GM19238 (cell line): ENCODE measurements at regions not wholly inside any gene's neighbourhood (a gene's known extent, or its start where the extent isn't known, plus 50 kb on each side); places are given as distances from the start of the nearest gene placed in this dataset.

Experiments
- DNase-seq: peaks from one replicate; pipeline ENCODE4 v3.0.0; 2011; ENCODE audit warnings: low spot score; ENCODE audit not compliant: insufficient read length

GRCh38 chr12:47025349-47025748 lies 54.1 kb upstream of the PCED1B start:
- DNase-seq = no peak

GRCh38 chr12:47025798-47026197 lies 53.6 kb upstream of the PCED1B start:
- no peak for DNase-seq

- DNase-seq = no peak
Observed at GRCh38 chr12:47026291-47026690, 53.1 kb upstream of the PCED1B start.
